ENCODE measurements at regions not wholly inside any gene's neighbourhood (a gene's known extent, or its start where the extent isn't known, plus 50 kb on each side); places are given as distances from the start of the nearest gene placed in this dataset.

- H3K4me1 ChIP-seq (ENCODE audit: insufficient read depth), result no peaks in the 10 kb centered on the region
- no peak overlapping the region for H3K4me3 ChIP-seq (ENCODE audit: low read depth, low read length)
- no peaks in the 10 kb centered on the region for H3K36me3 ChIP-seq (ENCODE audit: insufficient read depth)
- 91% methylated on average over 8 of the region's 8 CpGs for WGBS
- DNase-seq (ENCODE audit: extremely low spot score), result no peak
- H3K27ac ChIP-seq (ENCODE audit: low read depth), result no peak overlapping the region
Observed at GRCh38 chr20:1831606-1832005, 63.6 kb upstream of the SIRPA start.

GRCh38 chr20:1831096-1831495 is 64.1 kb upstream of the SIRPA start:
- Histone ChIP-seq H3K27ac (ENCODE audit: low read depth) (no peak overlapping the region), H3K4me1 (ENCODE audit: insufficient read depth) (no peaks in the 10 kb centered on the region), H3K4me3 (ENCODE audit: low read depth, low read length) (no peak overlapping the region), H3K36me3 (ENCODE audit: insufficient read depth) (no peaks in the 10 kb centered on the region)
- WGBS, result 37% methylated on average over 6 of the region's 6 CpGs
- DNase-seq (ENCODE audit: extremely low spot score), result no peak

- DNase-seq (ENCODE audit: extremely low spot score), result no peak
- Histone ChIP-seq H3K4me3 (ENCODE audit: low read depth, low read length) (no peak overlapping the region), H3K36me3 (ENCODE audit: insufficient read depth) (no peaks in the 10 kb centered on the region), H3K27ac (ENCODE audit: low read depth) (no peak overlapping the region), H3K4me1 (ENCODE audit: insufficient read depth) (no peaks in the 10 kb centered on the region)
- WGBS, result 18% methylated on average over 7 of the region's 7 CpGs
Observed at GRCh38 chr20:1830240-1830639, 65.0 kb upstream of the SIRPA start.

GRCh38 chr20:1829531-1829930 is 65.7 kb upstream of the SIRPA start:
- DNase-seq (ENCODE audit: extremely low spot score), result no peak
- 69% methylated on average over 9 of the region's 9 CpGs for WGBS
- Histone ChIP-seq H3K4me1 (ENCODE audit: insufficient read depth) (no peaks in the 10 kb centered on the region), H3K4me3 (ENCODE audit: low read depth, low read length) (no peak overlapping the region), H3K27ac (ENCODE audit: low read depth) (no peak overlapping the region), H3K36me3 (ENCODE audit: insufficient read depth) (no peaks in the 10 kb centered on the region)

GRCh38 chr20:1828786-1829131 is 66.4 kb upstream of the SIRPA start:
- H3K4me1 ChIP-seq (ENCODE audit: insufficient read depth), result no peaks in the 10 kb centered on the region
- WGBS, result 60% methylated on average over 1 of the region's 1 CpG
- no peaks in the 10 kb centered on the region for H3K36me3 ChIP-seq (ENCODE audit: insufficient read depth)
- DNase-seq (ENCODE audit: extremely low spot score), result no peak
- H3K4me3 ChIP-seq (ENCODE audit: low read depth, low read length), result no peak overlapping the region
- no peak overlapping the region for H3K27ac ChIP-seq (ENCODE audit: low read depth)

- no peak for DNase-seq (ENCODE audit: extremely low spot score)
- WGBS, result 78% methylated on average over 13 of the region's 13 CpGs
- Histone ChIP-seq H3K4me3 (ENCODE audit: low read depth, low read length) (no peak overlapping the region), H3K27ac (ENCODE audit: low read depth) (no peak overlapping the region), H3K36me3 (ENCODE audit: insufficient read depth) (no peaks in the 10 kb centered on the region), H3K4me1 (ENCODE audit: insufficient read depth) (no peaks in the 10 kb centered on the region)
Observed at GRCh38 chr20:1827974-1828785, 67.0 kb upstream of the SIRPA start.

- H3K27ac ChIP-seq (ENCODE audit: low read depth), result no peak overlapping the region
- H3K36me3 ChIP-seq (ENCODE audit: insufficient read depth), result no peaks in the 10 kb centered on the region
- H3K4me1 ChIP-seq (ENCODE audit: insufficient read depth), result no peaks in the 10 kb centered on the region
- H3K4me3 ChIP-seq (ENCODE audit: low read depth, low read length), result no peak overlapping the region
- 83% methylated on average over 5 of the region's 5 CpGs for WGBS
- no peak for DNase-seq (ENCODE audit: extremely low spot score)
Observed at GRCh38 chr20:1827510-1827973, 67.7 kb upstream of the SIRPA start.

GRCh38 chr20:1825938-1826445 is 69.2 kb upstream of the SIRPA start:
- Histone ChIP-seq H3K4me3 (ENCODE audit: low read depth, low read length) (no peak overlapping the region), H3K36me3 (ENCODE audit: insufficient read depth) (no peaks in the 10 kb centered on the region), H3K27ac (ENCODE audit: low read depth) (no peak overlapping the region), H3K4me1 (ENCODE audit: insufficient read depth) (no peaks in the 10 kb centered on the region)
- whole genome bisulfite sequencing, result 92% methylated on average over 4 of the region's 4 CpGs
- no peak for DNase-seq (ENCODE audit: extremely low spot score)

GRCh38 chr20:1825507-1825906 is 69.7 kb upstream of the SIRPA start:
- H3K4me3 ChIP-seq (ENCODE audit: low read depth, low read length), result no peak overlapping the region
- H3K36me3 ChIP-seq (ENCODE audit: insufficient read depth), result no peaks in the 10 kb centered on the region
- WGBS, result 84% methylated on average over 4 of the region's 4 CpGs
- no peaks in the 10 kb centered on the region for H3K4me1 ChIP-seq (ENCODE audit: insufficient read depth)
- H3K27ac ChIP-seq (ENCODE audit: low read depth), result no peak overlapping the region
- DNase-seq (ENCODE audit: extremely low spot score), result no peak

GRCh38 chr20:1824834-1825233 is 70.4 kb upstream of the SIRPA start:
- no peak overlapping the region for H3K27ac ChIP-seq (ENCODE audit: low read depth)
- DNase-seq (ENCODE audit: extremely low spot score), result no peak
- H3K36me3 ChIP-seq (ENCODE audit: insufficient read depth), result no peaks in the 10 kb centered on the region
- no peaks in the 10 kb centered on the region for H3K4me1 ChIP-seq (ENCODE audit: insufficient read depth)
- 58% methylated on average over 4 of the region's 4 CpGs for WGBS
- no peak overlapping the region for H3K4me3 ChIP-seq (ENCODE audit: low read depth, low read length)

GRCh38 chr20:1824181-1824580 is 71.0 kb upstream of the SIRPA start:
- no peaks in the 10 kb centered on the region for H3K4me1 ChIP-seq (ENCODE audit: insufficient read depth)
- no peak for DNase-seq (ENCODE audit: extremely low spot score)
- H3K36me3 ChIP-seq (ENCODE audit: insufficient read depth), result no peaks in the 10 kb centered on the region

GRCh38 chr20:1823450-1823844 is 71.8 kb upstream of the SIRPA start:
- no peak for DNase-seq (ENCODE audit: extremely low spot score)
- Histone ChIP-seq H3K4me1 (ENCODE audit: insufficient read depth) (no peaks in the 10 kb centered on the region), H3K27ac (ENCODE audit: low read depth) (no peak overlapping the region), H3K36me3 (ENCODE audit: insufficient read depth) (no peaks in the 10 kb centered on the region), H3K4me3 (ENCODE audit: low read depth, low read length) (no peak overlapping the region)
- 90% methylated on average over 5 of the region's 5 CpGs for WGBS

More at GRCh38 chr20:1824181-1824580, 71.0 kb upstream of the SIRPA start:
- Histone ChIP-seq H3K27ac (ENCODE audit: low read depth) (no peak overlapping the region), H3K4me3 (ENCODE audit: low read depth, low read length) (no peak overlapping the region)

GRCh38 chr20:1822564-1823449 is 72.4 kb upstream of the SIRPA start:
- Histone ChIP-seq H3K4me3 (ENCODE audit: low read depth, low read length) (no peak overlapping the region), H3K4me1 (ENCODE audit: insufficient read depth) (no peaks in the 10 kb centered on the region), H3K27ac (ENCODE audit: low read depth) (no peak overlapping the region), H3K36me3 (ENCODE audit: insufficient read depth) (no peaks in the 10 kb centered on the region)
- 91% methylated on average over 4 of the region's 4 CpGs for WGBS
- DNase-seq (ENCODE audit: extremely low spot score), result no peak

Measured in urinary bladder (tissue), 3 donors.